GM12865 (cell line): ENCODE measurements at regions not wholly inside any gene's neighbourhood (a gene's known extent, or its start where the extent isn't known, plus 50 kb on each side); places are given as distances from the start of the nearest gene placed in this dataset.
"Not testable (repeated sequence)": the region's sequence is repeated elsewhere in the genome, so short reads cannot be mapped to it uniquely, and the experiment has no call there.

Source experiments
- DNase-seq: peaks from one replicate; pipeline ENCODE4 v3.0.0; 2010; ENCODE audit warnings: low read depth
- H3K4me3 ChIP-seq: 2 replicates; pipeline ENCODE4 v1.5.1; 2011; ENCODE audit warnings: mild to moderate bottlenecking, low read depth, low read length, control low read depth
- CTCF ChIP-seq: IDR thresholded peaks from 2 replicates; pipeline ENCODE4 v1.5.1; 2011; ENCODE audit warnings: low read length, control low read depth, low read depth, inconsistent platforms; ENCODE audit not compliant: insufficient read depth; ENCODE audit errors: missing control alignments

- DNase-seq, H3K4me3 ChIP-seq: not testable (repeated sequence)
These were observed 171.5 kb downstream of the CRLF3 start for GRCh38 chr17:30653038-30653437.

- DNase-seq, H3K4me3 ChIP-seq: not testable (repeated sequence)
These were observed 172.9 kb downstream of the GOSR1 start for GRCh38 chr17:30650149-30650548.

GRCh38 chr17:30648015-30648620 is 170.9 kb downstream of the GOSR1 start:
- not testable (repeated sequence) for H3K4me3 ChIP-seq, DNase-seq

- DNase-seq, H3K4me3 ChIP-seq: not testable (repeated sequence)
These were observed 168.7 kb downstream of the GOSR1 start for GRCh38 chr17:30645875-30646274.

GRCh38 chr17:30644713-30645112 is 167.5 kb downstream of the GOSR1 start:
- not testable (repeated sequence) for H3K4me3 ChIP-seq, DNase-seq

- not testable (repeated sequence) for DNase-seq, H3K4me3 ChIP-seq
These were observed 167.1 kb downstream of the GOSR1 start for GRCh38 chr17:30644287-30644686.

GRCh38 chr17:30641428-30641827 is 164.2 kb downstream of the GOSR1 start:
- not testable (repeated sequence) for H3K4me3 ChIP-seq, DNase-seq

- not testable (repeated sequence) for H3K4me3 ChIP-seq, DNase-seq
These were observed 162.2 kb downstream of the GOSR1 start for GRCh38 chr17:30639391-30639790.

GRCh38 chr17:30638968-30639367 is 161.8 kb downstream of the GOSR1 start:
- not testable (repeated sequence) for H3K4me3 ChIP-seq, DNase-seq

- not testable (repeated sequence) for DNase-seq, H3K4me3 ChIP-seq
These were observed 154.4 kb downstream of the GOSR1 start for GRCh38 chr17:30631651-30632050.

GRCh38 chr17:30625380-30625779 is 148.2 kb downstream of the GOSR1 start:
- not testable (repeated sequence) for DNase-seq, H3K4me3 ChIP-seq

GRCh38 chr17:30624180-30624579 is 147.0 kb downstream of the GOSR1 start:
- H3K4me3 ChIP-seq, DNase-seq: not testable (repeated sequence)

- H3K4me3 ChIP-seq, DNase-seq: not testable (repeated sequence)
These were observed 132.5 kb downstream of the GOSR1 start for GRCh38 chr17:30609682-30610081.

- H3K4me3 ChIP-seq, result no peak overlapping the region
- TF ChIP-seq CTCF, result no peak
- DNase-seq, result no peak
These were observed 128.3 kb downstream of the GOSR1 start for GRCh38 chr17:30605523-30605922.

GRCh38 chr17:30605027-30605426 is 127.8 kb downstream of the GOSR1 start:
- DNase-seq, result no peak
- H3K4me3 ChIP-seq, result no peak overlapping the region
- no peak for TF ChIP-seq CTCF

GRCh38 chr17:30602396-30602795 is 125.2 kb downstream of the GOSR1 start:
- not testable (repeated sequence) for H3K4me3 ChIP-seq, DNase-seq

GRCh38 chr17:30601984-30602383 is 124.8 kb downstream of the GOSR1 start:
- not testable (repeated sequence) for DNase-seq, H3K4me3 ChIP-seq
